Renal cortical epithelial cell (primary cell): ENCODE measurements at regions not wholly inside any gene's neighbourhood (a gene's known extent, or its start where the extent isn't known, plus 50 kb on each side); places are given as distances from the start of the nearest gene placed in this dataset.
A peak's percentile ranks its signal among the peaks of the same experiment; 100 is the strongest.

Experiments used
- DNase-seq: peaks from one replicate; pipeline ENCODE4 v3.0.0-alpha.2; 2011; ENCODE audit warnings: low read depth

DNA sequence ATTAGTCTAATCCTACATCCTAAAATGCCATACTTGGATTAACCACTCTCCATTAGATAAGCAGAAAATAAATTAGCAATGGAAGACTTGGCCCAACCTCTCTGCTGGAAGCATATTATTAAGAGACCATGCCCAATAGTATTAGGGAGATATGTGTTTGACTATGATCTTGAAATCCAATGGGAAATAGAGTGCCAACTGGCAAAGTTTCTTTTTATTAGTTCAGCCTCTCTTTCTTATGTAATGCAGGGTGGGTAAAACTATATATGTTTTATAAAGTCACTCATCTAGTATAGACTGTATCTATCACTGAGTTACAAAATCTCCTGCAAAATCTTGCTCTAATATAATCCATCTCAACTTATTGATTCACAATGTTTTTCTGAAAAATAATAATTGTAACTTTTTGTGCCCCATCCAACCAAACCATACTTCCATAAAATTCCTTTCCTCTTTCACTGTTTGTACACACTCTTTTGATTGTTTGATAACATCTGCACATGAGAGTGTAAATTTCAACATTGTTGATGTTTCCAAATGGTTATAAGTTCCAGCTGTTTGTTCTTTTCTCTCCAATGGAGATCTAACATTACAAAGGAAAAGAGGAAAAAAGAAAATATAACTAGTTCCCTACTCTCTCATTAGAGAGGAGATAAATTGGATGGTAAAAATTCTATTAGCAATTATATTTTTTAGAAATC, 408.1 kb upstream of the ADGRL2 start:
- DNase-seq: no peak

DNA sequence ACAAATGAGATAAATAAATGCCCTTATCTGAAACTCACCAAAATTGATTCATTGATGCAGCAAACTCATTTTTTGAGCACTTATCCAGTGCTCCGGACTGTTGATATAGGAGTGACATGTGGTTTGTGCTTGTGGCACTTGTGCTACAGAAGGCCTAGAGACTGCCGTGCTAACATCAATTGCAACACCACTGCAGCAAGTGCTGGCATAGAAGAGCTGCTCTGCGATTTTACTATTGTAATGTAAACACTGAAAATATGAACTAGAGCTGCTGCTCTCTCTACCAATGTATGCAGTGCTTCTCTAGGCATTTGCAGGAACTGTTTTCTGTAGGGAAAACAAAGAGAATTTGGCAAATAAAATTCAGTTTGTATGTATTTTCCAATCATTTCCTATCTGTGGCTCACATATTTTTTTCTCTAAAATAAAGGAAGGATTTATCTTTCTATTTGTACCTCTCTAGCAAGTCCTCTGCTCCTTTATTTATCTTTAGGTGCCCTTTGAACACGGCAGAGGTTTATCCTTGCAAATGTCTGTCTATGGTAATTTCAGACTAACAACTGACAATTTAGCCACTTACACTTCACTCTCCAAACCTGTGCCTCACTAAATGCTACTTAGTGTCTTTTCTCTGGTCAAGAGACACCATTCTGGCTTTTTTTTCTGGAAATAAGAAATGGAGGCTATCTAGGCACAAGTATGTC, 409.5 kb upstream of the ADGRL2 start:
- no peak for DNase-seq

DNA sequence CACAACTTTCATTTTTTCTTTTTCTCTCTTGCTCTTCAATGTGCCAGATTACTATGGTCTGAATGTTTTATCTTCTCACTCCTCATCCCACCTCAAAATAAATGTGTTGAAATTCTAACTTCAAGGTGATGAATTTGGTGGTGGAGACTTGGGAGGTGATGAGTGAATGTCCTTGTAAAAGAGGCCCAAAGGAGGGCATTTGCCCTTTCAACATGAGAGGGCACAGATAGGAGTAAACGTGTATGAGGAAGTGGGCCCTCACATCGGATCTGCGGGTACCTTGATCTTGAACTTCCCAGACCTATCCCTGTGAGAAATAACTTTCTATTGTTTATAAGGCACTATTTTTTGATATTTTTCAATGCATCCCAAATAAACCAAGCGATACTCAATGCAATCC, 412.3 kb upstream of the ADGRL2 start:
- no peak for DNase-seq

DNA sequence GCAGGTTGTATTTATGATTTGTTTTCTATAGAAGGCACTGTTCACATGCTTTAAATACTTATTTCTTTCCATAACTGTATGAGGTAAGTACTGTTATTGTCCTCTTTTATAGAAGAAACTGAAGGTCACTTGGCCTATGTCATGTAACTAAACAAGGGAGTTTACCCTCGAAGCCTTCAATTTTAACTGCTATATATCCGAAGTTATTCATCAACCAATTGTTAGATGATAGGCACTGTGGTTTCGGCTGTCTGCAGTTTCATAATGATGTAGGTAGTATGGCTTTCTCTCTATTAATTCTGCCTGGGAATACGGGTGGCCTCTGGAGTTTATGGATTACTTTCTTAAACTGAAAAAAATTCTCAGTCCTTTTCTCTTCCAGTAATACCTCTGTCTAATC, 413.3 kb upstream of the ADGRL2 start:
- no peak for DNase-seq

DNA sequence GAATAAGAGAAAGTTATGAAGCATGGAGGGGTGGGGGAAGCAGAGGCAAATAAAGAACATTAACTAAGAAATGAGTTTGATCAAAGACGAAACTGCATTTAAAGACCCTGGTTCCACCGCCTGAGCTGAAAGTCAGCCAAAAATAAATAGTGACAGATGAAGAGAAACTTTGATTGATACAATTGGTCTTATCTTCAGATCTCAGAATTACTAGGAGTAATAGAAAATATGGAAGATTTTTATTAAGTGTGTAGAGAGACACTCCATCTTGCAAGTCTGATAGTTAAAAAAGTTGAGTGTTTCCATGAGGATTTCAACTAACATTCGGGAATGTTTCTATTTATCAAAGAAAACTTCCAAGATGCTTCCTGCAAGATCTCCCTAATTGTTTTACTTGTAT, 418.2 kb upstream of the ADGRL2 start:
- no peak for DNase-seq

DNA sequence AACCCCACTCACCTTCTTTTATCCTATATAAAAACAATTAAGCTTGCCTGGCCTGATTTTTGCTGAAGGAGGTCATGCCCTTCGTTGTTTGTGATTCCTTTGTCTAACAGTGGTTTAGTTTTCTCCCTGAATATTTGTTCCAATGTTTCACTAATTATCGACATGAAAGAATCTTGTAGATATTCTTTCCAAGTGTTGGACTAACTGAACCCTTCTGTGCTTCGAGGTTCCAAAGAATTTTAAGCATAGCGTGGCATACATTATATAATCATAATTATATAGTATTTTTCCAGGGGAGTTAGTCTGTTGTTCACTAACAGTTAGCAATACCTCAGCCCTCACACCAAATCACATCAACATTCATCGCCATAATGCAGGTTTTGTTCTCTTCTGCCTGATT, 418.9 kb upstream of the ADGRL2 start:
- DNase-seq: no peak

DNA sequence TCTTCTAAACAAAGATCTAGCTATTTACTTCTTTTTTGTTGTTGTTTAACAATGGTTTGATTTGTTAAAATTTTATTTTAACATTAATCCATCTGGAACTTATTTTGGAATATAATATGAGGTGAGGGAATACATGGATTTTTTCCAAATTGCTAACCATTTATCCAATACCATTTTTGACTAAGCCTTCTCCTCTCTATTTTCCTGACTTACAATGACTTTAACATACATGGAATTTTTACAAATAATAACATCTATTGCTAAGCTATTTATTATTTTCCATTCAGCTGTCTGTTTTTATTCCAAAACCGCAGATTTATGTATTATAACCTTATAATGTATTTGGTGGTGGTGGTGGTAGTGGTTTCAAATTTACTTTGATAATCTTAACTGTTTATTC, 420.3 kb upstream of the ADGRL2 start:
- no peak for DNase-seq

DNA sequence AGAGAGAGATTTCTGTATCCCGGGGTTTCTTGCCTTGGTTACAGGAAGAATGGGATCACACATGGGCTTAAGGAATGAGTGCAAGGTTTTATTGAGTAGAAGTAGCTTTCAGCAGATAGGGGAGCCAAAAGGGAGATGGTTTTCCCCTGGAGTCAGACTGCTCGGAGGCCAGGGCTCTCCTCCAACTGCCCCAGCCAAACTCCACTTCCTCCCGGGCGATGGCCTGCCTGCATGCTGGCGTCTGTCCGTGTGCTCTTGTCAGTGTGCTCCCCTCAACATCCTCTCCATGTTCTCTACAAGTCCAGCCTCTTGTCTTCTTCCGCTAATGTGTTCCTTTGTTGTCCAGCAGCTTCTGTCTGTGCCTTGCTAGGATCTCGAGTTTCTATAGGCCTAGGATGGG, 421.3 kb upstream of the ADGRL2 start:
- DNase-seq: no peak

DNA sequence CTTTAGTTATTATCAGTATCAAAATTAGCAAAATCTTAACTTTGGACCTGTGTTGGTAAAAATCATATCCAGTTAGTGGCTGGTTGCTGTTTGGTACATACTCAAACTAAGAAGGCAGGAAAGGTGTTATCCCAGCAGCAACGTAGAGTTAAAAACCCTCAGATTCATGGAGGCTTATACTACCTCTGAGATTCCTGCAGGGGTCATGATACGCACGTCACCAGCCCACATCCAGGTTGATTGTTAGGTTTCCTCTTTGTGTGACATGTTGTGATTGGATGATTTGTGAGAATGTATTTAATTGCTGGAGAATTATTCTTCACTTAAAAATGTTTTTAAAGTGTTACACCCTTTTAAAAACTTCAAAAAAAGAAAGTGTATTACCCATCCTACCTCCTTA, 423.3 kb upstream of the ADGRL2 start:
- no peak for DNase-seq

DNA sequence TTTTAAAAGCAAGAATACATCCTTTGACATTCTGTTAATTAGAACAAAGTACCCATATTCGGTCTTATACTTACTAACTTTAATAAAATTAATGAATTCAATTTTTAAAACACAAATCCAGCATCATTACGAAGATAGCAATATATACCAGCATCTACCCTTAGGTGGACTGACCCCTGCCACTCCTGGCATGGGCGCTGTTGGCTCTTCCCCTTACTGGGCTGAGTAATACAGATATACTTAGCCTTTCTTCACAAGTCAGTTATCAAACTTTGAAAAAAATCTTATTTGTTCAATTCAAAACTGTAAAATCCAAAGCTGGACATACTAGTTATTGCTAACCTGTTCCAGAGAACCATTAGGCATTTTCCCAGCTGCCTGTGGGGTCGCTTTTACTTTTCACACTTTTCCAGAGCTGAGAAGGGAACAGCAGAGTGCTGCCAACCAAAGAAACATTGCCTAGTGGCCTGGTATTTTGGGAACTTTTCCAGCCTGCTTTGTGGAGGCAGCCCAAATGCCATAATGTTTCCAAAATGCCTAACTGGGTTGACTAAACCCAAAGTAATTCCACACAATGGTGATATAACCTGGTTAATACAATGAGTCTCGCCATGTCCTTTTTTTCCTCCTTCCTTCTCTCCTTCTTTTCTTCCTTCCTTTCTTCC, 424.7 kb upstream of the ADGRL2 start:
- no peak for DNase-seq

DNA sequence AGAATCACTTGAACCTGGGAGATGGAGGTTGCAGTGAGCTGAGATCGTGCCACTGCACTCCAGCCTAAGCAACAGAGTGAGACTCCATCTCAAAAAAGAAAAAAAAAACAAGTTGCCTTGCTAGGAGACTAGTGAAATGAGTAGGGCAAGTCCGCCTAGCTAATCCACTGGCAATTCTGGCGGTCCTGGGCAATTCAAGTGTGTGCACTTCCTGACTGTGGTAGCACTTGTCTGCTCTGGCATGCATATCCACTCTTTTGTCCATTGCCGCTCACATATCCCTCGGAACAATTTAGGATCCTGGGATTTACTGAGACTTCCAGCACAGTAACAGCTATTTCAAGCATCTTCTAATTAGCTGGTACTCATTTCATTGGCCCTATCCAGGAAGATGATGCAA, 426.3 kb upstream of the ADGRL2 start:
- no peak for DNase-seq

DNA sequence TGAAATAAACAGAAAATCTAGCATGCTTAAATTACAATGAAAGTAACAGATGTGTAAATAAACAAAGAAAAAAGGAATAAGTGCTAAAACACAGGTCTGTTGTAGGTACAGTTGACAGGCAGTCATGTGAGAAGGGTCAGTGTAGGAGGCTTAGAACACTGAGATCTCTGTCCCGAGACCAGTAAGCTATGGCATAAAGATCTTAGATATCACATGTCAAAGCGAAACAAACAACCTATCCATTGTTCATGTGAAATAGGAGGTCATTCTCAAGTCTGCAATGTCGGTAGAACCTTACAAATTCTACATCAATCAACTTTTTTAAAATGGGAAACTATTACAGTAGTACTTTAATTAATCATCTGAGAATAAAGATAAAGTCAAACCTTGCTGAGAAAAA, 428.9 kb upstream of the ADGRL2 start:
- DNase-seq: no peak

DNA sequence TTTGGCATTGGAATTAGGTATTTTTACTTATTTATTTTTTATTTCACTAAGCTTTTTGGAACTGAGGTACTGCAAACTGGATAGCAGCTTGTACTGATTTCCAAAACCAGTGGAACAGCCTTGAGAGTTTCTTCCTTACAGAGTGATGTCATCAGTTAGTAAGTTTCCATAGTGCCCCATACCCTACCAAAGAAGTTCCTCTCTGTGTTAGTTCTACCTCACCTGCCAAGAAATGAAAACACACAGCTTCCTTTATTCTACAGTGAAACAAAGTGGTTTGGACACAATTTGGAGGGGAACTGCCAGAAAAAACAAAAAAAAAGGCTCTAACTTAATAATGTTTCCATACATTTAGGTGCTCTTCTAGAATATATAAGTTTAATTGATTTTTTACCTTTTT, 430.9 kb upstream of the ADGRL2 start:
- DNase-seq: no peak

DNA sequence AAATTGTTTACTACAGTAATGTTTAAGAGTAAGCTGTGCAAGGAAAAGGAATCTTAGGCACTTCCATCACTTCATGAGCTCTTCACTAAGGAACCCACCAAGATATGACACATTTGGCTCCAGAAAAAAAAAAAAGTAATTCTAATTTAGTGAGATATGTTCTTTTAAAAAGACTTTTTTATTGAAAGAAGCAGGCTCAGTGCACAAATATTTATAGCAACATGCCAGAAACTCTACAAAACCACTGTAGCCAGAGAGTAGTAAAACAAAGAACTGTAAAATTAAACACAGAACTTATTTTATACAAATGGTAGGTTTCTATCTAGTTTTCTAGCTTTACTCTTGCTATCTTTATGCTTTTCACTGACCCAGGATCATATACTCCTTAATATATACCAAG, 434.6 kb upstream of the ADGRL2 start:
- DNase-seq: no peak

DNA sequence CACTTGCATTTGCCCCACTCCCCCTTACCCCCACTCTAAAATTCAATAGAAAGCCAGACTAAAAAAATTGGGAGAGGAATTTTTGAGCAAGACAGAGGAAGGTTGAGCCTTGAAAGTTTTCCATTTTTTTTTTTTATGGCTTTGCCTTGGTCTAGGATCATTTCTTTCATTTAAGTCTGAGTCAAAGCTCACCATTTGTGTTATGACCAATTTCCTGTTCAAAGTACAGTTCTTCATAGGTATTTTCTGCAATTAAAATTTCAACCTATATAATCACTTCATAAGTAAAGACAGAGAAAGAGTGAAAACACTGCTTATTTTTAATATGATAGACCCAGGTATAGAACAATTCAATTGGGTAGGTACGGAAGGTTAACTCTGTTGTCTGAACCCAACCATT, 436.6 kb upstream of the ADGRL2 start:
- no peak for DNase-seq

DNA sequence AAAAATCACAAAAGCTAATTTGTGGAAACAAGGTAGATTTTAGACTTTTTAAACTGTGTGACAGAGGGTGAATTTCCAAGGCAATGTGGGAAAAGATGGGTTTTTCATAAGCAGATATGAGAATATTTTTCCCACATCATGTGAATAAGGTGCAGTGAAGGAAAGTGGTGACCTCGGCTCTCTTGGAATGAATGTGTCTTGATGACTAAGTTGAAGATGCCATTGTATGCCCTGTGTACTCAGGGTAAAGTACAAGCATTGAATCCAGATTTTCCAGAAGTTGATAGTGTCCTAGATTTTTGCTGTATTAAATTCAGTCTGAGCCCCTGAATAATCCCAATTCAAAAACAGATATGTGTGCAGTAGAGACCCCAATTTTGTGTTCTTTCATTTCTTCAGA, 442.6 kb upstream of the ADGRL2 start:
- peak; percentile 29 for DNase-seq

DNA sequence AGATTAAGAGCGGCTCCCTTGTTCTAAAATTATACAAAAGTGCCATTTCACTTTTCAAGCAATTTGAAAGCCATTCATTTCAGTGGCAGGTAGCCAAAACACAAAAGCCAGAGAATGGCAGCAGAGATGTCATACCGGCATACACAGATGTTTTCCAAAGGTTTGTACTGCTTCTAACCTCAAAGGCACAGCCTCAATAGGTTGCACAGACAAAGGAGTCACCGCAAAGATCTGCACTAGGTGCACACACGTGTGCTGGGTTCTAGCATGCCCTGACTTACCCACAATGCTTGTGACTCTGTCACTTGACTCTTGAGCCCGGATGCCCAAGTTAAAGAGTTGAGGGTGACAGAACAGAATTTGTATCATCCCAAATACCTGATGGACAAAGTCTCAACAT, 448.9 kb upstream of the ADGRL2 start:
- no peak for DNase-seq

DNA sequence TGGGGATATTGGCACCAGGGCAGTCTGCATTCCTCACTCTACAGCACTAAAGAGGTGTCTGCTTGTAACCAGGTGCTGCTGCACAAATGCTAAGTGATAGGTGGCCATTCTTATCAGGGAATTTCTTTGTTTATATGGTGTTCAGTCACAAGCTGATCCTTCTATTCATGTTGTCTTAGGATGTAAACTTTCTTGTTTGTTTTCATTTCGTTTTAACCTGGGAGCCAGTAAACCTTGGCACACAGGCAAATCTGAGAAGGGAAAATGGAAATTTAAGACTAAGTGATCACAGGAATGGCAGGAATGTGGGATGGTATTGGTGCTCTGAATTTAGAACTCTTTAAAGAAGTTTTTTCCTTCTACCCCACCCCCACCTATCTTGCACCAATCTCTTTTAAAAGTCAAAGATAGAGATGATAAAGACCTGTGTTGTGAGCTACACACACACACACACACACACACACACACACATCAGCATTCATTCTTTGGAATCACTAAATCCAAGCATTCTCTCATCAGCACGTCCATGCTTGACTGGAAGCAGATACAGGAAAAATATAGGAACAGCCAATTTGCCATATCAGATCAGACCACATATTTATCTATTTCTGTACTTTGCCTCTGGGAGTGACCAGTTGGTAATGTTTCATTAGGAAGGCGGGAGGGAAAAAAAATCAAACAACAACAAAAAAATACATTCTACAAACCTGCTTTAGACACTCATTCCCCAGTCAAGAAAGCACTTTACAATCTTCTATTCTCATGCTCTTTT, 451.4 kb upstream of the ADGRL2 start:
- DNase-seq: peak; percentile 27

DNA sequence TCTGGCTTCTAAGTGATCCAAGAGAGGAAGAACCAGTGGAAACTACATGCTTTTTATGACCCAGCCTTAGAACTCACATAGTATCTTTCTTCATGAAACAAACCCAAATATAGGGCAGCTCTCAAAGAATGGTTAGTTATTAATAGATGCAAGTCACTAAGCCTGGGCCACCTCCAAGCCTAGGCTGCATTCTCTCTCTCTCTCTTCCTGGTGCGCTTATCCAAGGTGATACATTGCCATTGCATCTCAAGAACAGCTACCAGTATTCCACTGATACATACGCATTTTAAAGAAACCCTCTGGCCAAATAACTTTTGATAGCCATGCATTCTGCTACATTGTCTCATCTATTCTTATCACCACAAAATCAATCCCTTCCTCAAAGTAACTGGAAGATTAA, 455.6 kb upstream of the ADGRL2 start:
- peak; percentile 19 for DNase-seq

DNA sequence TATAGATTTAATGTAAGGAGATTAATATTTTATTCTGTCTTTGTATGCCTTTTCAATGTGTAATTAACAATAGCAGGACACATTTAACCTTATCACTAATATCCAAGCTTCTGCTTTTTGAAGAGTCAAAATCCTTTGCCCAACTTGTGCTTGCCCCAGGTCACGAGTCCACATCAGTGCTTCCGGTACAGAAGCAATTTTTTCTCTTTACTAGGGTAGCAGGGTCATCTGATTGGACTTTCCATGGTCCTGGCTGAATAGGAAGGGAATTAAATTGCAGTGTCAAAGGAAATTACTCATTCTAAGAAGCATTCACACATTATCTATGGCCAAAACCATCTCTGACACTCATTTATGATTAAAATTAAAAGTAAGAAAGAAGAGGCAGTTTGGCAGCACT, 460.5 kb upstream of the ADGRL2 start:
- no peak for DNase-seq

DNA sequence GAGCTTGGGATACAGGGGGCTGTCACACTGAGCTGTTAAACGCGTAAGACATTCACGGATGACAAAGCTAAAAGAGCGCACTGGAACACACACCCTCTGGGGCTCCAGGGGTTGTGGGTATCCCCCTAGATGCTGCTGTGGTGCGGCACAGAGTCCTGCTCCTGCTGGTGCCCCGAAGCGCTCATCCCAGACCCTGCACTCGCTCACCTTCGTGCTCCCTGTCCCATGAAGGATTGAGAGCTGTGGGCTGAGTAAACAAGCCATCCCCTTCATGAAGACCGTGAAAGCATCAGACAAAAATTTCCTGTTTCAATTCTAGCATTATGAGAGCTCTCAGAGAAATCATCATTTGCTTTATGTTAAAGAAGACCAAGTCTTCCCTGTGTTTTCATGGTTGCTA, 463.5 kb upstream of the ADGRL2 start:
- no peak for DNase-seq

DNA sequence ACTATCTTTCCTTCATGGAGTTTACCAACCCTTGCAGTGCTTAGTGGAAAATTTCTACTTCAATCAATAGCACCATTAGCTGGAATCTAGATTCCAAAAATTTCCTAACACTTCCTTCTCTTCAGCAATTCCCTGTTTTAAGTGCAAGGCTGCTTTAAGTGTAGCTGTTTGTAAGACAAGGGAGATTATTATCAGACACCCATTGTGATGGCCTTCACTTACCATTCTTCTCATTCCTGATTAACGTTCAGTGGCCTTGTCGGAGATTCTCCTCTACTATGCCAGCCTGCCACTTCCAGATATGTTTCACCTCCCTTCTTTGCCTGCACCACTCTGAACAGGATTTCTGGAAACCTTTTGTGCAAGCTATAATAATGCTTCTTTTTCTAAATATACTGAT, 464.9 kb upstream of the ADGRL2 start:
- no peak for DNase-seq

DNA sequence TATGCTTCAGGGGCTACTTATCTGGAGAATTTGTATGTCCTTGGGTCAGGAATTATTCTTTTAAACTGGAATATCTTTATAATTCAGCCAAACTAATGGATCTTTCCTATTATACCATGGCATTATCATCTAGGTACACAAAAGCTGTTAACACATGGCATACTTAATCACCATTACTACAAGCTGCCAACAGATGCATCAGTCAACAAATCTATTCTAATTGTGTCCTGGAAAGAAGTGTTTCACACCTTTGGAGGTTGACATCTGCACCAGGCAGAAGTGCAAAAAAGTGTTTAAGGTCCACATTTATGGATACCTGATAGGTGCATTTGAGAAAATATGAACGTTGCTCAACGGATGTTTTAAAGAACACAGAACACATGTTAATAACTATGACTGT, 470.2 kb upstream of the ADGRL2 start:
- no peak for DNase-seq
